Stimulated activated CD4-positive, alpha-beta T cell treated with anti-CD3 and anti-CD28 coated beads, Interleukin-4, amount 100 ng/mL, for 24 hours (primary cell): ENCODE measurements at regions not wholly inside any gene's neighbourhood (a gene's known extent, or its start where the extent isn't known, plus 50 kb on each side); places are given as distances from the start of the nearest gene placed in this dataset.
"Not testable (repeated sequence)": the region's sequence is repeated elsewhere in the genome, so short reads cannot be mapped to it uniquely, and the experiment has no call there.

Experiments used
- DNase-seq: peaks from one replicate; pipeline ENCODE4 v3.0.0-alpha.2; 2020

DNA sequence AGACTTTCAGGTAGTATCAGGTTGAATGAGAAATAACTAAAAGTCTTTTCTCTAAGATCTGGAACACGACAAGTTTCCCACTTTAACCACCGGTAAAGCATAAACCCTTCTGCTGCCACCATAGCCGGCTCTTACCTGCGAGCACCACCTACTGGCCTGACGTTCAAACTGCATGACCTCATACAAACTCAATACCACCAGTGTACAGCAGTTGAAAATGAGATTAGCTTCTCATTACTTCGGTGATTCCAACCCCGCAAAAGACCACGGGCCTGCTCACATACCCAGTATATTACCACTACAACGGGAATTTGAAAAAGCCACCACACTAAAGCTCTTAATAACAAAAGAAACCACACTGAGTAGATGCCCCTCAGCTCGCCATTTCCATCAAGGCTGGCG, 1238.6 kb downstream of the TMEM121 start:
- DNase-seq: not testable (repeated sequence)

DNA sequence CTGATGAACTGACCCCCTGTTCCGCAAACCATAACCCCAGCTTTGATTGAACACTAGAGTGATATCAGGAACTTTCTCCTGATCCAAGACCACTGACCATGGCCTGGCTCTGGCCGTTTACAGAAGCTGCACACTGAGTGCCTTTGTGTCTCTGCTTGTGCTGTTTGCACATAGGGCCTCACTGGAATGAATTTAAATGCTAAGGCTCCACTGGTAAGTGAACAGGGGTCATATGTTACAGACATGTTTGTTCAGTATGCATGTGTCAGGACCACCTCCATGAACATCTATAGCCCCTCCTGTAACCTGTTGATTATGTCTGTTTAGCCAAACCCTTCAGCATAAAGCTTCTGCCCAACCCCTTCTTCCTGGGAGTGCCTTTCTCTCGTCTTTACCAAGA, 1239.8 kb downstream of the TMEM121 start:
- DNase-seq: no peak

DNA sequence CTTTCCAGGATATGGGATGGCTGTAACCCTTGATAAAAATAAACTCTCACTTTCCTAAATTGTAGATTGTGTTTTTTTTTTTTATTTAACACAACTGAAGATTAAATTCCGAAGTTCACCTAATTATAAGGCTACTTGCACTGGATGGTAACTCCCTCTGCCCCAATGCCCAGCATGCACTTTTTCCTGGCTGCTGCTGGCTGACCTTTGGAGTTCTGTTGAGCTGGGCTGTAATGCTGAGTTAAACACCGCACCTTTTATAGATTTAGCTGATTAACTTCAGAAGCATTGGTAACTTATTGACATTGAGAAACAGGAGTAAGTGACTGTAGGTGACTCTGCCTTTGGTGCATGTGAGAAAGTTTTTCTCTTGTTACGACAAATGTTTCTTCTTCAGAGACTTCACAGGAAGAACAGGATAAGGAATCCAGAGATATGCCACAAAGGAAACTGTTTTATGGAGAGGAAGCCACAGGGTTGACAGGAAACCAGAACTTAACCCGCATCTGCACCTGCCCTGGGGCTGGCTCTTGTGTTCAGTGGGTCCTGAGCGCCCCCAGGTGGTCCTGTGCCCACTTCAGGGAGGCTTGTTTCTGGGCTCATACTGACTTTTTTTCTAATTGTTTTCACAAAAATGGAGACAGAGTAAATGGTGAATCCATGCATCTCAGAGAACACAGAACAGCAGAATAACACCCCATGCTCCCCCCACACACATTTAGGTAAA, 1240.3 kb downstream of the TMEM121 start:
- DNase-seq: peak; percentile 51

- DNase-seq: not testable (repeated sequence)
Measured at GRCh38 chr14:106768230-106768629, 1241.8 kb downstream of the TMEM121 start.

DNA sequence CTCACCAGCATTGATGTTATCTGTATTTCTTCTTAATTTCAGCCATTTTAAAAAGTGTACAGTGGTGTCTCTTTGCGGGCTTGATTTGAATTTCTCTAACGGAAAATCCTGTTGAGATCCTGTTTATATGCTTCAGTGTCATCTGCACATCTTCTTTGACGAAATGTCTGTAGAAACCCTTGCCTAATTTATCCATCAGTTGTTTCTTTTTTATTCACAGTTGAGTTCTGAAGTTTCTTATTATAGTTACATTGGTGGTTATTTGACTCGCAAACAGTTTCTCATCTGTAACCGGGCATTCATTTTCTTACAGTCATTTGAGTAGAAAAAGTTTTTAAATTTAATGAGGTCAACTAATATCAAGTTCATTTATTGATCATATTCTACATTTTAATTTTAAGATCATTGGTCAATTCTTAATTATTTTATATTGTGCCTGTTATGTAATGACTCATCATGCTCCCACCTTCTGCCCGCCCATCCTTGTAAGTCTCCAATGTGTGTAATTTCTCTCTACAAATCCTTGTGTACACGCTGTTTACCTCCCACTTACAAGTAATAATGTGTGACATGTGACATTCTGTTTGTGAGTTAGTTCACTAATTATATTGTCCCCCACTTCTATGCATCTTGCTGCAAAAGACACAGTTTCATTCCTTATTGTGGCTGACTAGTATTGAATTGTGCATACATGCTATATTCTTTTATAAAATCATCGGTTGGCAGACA, 1242.8 kb downstream of the TMEM121 start:
- DNase-seq: not testable (repeated sequence)

DNA sequence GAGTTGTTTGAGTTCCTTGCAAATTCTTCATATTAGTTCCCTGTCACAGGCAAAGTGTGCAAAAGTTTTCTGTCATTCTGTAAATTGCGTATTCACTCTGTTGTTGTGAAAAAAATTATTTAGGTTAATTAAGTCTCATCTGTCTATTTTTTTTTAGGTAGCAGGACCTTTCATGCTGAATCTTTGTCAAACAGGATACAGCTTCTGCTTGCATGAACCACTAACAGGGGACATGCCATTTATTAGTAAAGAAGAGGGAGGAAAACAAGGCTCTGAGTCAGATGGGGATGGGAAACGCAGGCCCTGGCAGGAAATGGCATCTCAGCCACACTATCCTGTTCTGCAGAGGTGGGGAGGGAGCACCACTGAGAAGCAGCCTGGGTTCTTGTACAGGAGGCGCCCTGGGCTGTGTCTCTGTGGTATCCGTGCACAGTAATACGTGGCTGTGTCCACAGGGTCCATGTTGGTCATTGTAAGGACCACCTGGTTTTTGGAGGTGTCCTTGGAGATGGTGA, 1243.8 kb downstream of the TMEM121 start:
- DNase-seq: not testable (repeated sequence)

- peak; percentile 78 for DNase-seq
Measured at GRCh38 chr14:106774889-106775480, 1248.6 kb downstream of the TMEM121 start.

DNA sequence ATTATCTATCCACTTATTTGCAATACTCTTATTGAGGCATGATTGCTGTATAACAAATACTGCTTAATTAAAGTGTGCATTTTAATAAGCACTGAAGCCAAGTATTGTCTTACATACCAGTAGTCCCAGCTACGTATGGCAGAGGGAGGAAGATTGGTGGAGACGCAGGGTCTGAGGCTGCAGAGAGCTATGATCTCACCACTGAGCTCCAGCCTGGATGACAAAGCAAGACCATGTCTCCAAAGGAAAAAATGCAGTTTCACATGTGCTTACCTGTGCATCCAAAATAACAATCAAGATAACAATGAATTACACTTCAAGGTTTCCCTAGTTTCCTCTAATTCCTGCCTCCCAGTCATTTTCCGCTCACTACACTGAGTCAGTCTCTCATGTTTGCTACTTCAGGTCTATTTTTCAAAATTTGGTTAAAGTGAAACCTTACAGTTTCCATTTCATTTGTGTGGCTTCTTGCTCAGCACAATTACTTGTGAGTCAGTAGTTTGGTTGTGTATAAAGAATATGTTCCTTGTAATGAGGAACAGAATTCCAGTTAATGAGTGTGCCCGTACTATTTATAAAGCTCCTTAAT, 1250.1 kb downstream of the TMEM121 start:
- no peak for DNase-seq

- no peak for DNase-seq
Measured at GRCh38 chr14:106778986-106779385, 1252.6 kb downstream of the TMEM121 start.

- DNase-seq: no peak
Measured at GRCh38 chr14:106786697-106787096, 1260.3 kb downstream of the TMEM121 start.

- DNase-seq: no peak
Measured at GRCh38 chr14:106787626-106788025, 1261.2 kb downstream of the TMEM121 start.

- no peak for DNase-seq
Measured at GRCh38 chr14:106788534-106788933, 1262.2 kb downstream of the TMEM121 start.

DNA sequence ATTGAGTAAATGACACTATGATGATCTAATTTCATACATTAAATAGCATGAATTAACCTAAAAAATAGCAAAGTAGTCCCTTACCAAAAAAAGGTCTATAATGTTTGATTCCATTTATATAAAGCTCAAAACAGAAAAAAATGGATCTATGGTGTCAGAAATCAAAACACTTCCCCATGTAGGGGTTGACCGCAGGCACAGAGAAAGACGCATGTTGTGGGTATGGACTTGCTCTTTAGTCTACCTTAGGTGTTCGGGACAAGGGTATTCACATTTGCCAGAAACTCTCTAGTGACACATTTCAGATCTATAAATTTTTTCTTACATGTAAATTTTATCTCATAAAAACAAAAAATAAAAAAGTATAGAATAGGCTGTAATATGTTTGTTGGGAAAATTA, 1262.9 kb downstream of the TMEM121 start:
- no peak for DNase-seq

DNA sequence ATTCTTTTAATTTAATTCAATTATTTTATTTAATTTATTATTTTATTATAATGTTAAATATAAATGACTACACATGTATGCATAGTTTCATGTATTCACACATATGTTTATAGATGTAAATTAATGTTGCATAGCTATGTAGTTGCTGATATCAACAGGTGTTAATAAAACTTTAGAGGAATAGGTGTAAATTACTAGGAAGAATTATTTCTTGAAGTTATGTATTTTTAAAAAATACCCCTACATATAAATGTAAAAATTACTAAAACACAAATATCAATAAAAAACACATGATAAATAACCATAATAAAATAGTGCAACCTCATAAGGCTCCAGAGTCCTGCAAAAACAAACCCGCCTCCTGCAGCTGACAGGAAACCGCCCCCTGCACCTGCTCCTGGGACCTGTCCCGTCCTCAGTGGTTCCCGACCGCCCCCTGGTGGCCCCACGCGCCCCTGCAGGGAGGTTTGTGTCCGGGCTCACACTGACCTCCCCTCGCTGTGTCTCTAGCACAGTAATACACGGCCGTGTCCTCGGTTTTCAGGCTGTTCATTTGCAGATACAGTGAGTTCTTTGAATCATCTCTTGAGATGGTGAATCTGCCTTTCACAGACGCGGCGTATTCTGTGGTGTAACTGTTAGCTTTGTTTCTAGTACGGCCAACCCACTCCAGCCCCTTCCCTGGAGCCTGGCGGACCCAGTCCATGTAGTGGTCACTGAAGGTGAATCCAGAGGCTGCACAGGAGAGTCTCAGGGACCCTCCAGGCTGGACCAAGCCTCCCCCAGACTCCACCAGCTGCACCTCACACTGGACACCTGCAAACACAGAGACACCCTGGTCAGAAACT, 1264.0 kb downstream of the TMEM121 start:
- peak; percentile 80 for DNase-seq

- no peak for DNase-seq
Measured at GRCh38 chr14:106792543-106792942, 1266.2 kb downstream of the TMEM121 start.

DNA sequence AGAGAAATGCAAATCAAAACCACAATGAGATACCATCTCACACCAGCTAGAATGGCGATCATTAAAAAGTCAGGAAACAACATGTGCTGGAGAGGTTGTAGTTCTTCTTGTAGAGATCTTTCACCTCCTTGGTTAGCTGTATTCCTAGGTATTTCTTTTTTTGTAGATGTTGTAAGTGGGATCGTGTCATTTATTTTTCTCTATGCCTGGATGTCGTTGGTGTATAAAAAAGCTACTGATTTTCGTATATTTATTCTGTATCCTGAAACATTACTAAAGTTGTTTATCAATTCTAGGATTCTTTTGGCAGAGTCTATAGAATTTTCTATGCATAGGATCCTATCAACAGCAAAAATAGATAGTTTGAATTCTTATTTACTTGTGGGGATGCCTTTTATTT, 1271.8 kb downstream of the TMEM121 start:
- not testable (repeated sequence) for DNase-seq

GRCh38 chr14:106802413-106803364, 1276.3 kb downstream of the TMEM121 start:
- no peak for DNase-seq

GRCh38 chr14:106803379-106803778, 1277.0 kb downstream of the TMEM121 start:
- no peak for DNase-seq

DNA sequence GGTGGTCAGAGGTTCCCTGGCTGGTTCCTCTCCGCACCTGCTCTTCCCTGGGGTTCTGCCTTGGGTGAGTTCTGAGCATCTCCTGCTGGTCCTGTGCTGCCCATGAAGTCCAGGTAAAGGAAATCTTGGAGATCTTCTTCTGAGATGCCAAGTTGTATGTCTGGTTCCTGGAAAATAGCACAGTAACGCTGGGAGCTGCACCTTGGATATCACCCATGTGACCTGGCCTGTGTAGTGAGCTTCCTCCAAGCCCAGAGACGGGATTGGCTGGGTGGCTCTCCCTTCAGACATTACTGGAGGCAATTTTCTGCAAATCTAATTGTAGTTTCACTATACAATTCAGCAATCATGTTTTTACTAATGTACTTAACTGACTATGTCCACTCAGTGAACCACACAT, 1281.1 kb downstream of the TMEM121 start:
- DNase-seq: no peak

GRCh38 chr14:106808458-106808857, 1282.1 kb downstream of the TMEM121 start:
- DNase-seq: no peak

DNA sequence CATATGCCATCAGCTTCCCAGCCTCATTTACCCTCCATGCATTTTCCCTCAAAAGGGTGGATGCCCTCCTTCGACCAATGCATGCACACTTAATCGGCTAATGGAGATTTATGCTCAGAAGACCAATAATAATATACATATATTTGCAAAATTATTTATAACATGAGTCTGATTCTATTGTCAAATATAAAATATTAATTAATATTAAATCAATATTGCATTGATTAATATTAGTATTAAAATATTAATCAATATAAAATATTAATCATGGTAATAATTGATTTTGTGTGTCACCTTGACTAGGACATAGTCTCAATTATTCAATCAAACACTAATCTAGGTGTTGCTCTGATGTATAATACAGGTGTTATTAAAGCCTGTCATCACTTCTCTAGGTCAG, 1282.5 kb downstream of the TMEM121 start:
- DNase-seq: no peak
